ENCODE measurements at regions not wholly inside any gene's neighbourhood (a gene's known extent, or its start where the extent isn't known, plus 50 kb on each side); places are given as distances from the start of the nearest gene placed in this dataset.
A peak's percentile ranks its signal among the peaks of the same experiment; 100 is the strongest.

- Histone ChIP-seq H3K36me3 (ENCODE audit: control insufficient read depth in 2 of 3, insufficient read depth in 3 of 3, low read length in 3 of 3) (no peaks in the 10 kb centered on the region), H3K4me1 (ENCODE audit: control insufficient read depth in 2 of 3, insufficient read depth in 2 of 3, low read depth in 1 of 3, low read length in 3 of 3) (peaks cover 0 to 2% (median 0%) of the 10 kb centered on the region in 3 donors), H3K9ac (ENCODE audit: low read length in 3 of 3) (no peak overlapping the region), H3K9me3 (ENCODE audit: control insufficient read depth in 2 of 3, insufficient read depth in 1 of 3, low read length in 3 of 3) (no peaks in the 10 kb centered on the region), H3K4me3 (ENCODE audit: low read length in 3 of 3) (peak overlapping the region in 1 of 3 donors; percentile 10), H3K27me3 (ENCODE audit: control insufficient read depth, insufficient read depth, low read length) (no peaks in the 10 kb centered on the region), H3K27ac (ENCODE audit: low read depth in 2 of 2, low read length in 2 of 2) (no peak overlapping the region)
- DNase-seq (peak in 3 of 5 donors; percentile 37 to 66 (median 61)), FAIRE-seq (no peak)
- no peak for TF ChIP-seq CTCF (IDR thresholded peaks at IDR 0.05; ENCODE audit: borderline replicate concordance, extremely low read depth, insufficient read depth)
- intact Hi-C loops (cut with DNase I) = no loop called here
Observed at GRCh38 chr7:156466272-156466671, 174.3 kb upstream of the RNF32 start.

- intact Hi-C loops (cut with DNase I) = no loop called here
- DNase-seq = no peak
- peaks cover 0 to 2% (median 0%) of the 10 kb centered on the region in 3 donors for H3K4me1 ChIP-seq (ENCODE audit: control insufficient read depth in 2 of 3, insufficient read depth in 2 of 3, low read depth in 1 of 3, low read length in 3 of 3)
Observed at GRCh38 chr7:156465186-156465585, 175.4 kb upstream of the RNF32 start.

GRCh38 chr7:156464339-156464738, 176.2 kb upstream of the RNF32 start:
- Histone ChIP-seq H3K27ac (ENCODE audit: low read depth in 2 of 2, low read length in 2 of 2) (no peak overlapping the region), H3K4me3 (ENCODE audit: low read length in 3 of 3) (no peak overlapping the region), H3K27me3 (ENCODE audit: control insufficient read depth, insufficient read depth, low read length) (no peaks in the 10 kb centered on the region), H3K9me3 (ENCODE audit: control insufficient read depth in 2 of 3, insufficient read depth in 1 of 3, low read length in 3 of 3) (no peaks in the 10 kb centered on the region), H3K36me3 (ENCODE audit: control insufficient read depth in 2 of 3, insufficient read depth in 3 of 3, low read length in 3 of 3) (no peaks in the 10 kb centered on the region), H3K9ac (ENCODE audit: low read length in 3 of 3) (no peak overlapping the region), H3K4me1 (ENCODE audit: control insufficient read depth in 2 of 3, insufficient read depth in 2 of 3, low read depth in 1 of 3, low read length in 3 of 3) (peaks cover 0 to 2% (median 0%) of the 10 kb centered on the region in 3 donors)
- no peak for FAIRE-seq
- TF ChIP-seq CTCF (IDR thresholded peaks at IDR 0.05; ENCODE audit: borderline replicate concordance, extremely low read depth, insufficient read depth) = no peak
- intact Hi-C loops (cut with DNase I) = no loop called here
- DNase-seq = no peak

More at GRCh38 chr7:156465186-156465585, 175.4 kb upstream of the RNF32 start:
- no peak overlapping the region for H3K4me3 ChIP-seq (ENCODE audit: low read length in 3 of 3)
- H3K27me3 ChIP-seq (ENCODE audit: control insufficient read depth, insufficient read depth, low read length) = no peaks in the 10 kb centered on the region
- no peak overlapping the region for H3K27ac ChIP-seq (ENCODE audit: low read depth in 2 of 2, low read length in 2 of 2)
- H3K36me3 ChIP-seq (ENCODE audit: control insufficient read depth in 2 of 3, insufficient read depth in 3 of 3, low read length in 3 of 3) = no peaks in the 10 kb centered on the region
- no peak overlapping the region for H3K9ac ChIP-seq (ENCODE audit: low read length in 3 of 3)
- H3K9me3 ChIP-seq (ENCODE audit: control insufficient read depth in 2 of 3, insufficient read depth in 1 of 3, low read length in 3 of 3) = no peaks in the 10 kb centered on the region
- TF ChIP-seq CTCF (IDR thresholded peaks at IDR 0.05; ENCODE audit: borderline replicate concordance, extremely low read depth, insufficient read depth) = no peak
- FAIRE-seq = no peak

- H3K4me3 ChIP-seq (ENCODE audit: low read length in 3 of 3) = no peak overlapping the region
- TF ChIP-seq CTCF (IDR thresholded peaks at IDR 0.05; ENCODE audit: borderline replicate concordance, extremely low read depth, insufficient read depth) = no peak
- H3K9ac ChIP-seq (ENCODE audit: low read length in 3 of 3) = no peak overlapping the region
- intact Hi-C loops (cut with DNase I) = no loop called here
- no peaks in the 10 kb centered on the region for H3K27me3 ChIP-seq (ENCODE audit: control insufficient read depth, insufficient read depth, low read length)
- H3K27ac ChIP-seq (ENCODE audit: low read depth in 2 of 2, low read length in 2 of 2) = no peak overlapping the region
- no peaks in the 10 kb centered on the region for H3K9me3 ChIP-seq (ENCODE audit: control insufficient read depth in 2 of 3, insufficient read depth in 1 of 3, low read length in 3 of 3)
- no peak for DNase-seq
- FAIRE-seq = no peak
- H3K4me1 ChIP-seq (ENCODE audit: control insufficient read depth in 2 of 3, insufficient read depth in 2 of 3, low read depth in 1 of 3, low read length in 3 of 3) = peaks cover 0 to 2% (median 0%) of the 10 kb centered on the region in 3 donors
- H3K36me3 ChIP-seq (ENCODE audit: control insufficient read depth in 2 of 3, insufficient read depth in 3 of 3, low read length in 3 of 3) = no peaks in the 10 kb centered on the region
Observed at GRCh38 chr7:156463280-156463679, 177.3 kb upstream of the RNF32 start.

Data from kidney (tissue), 13 donors.